B cell (primary cell): ENCODE measurements at regions not wholly inside any gene's neighbourhood (a gene's known extent, or its start where the extent isn't known, plus 50 kb on each side); places are given as distances from the start of the nearest gene placed in this dataset.

ENCODE experiments used
- ATAC-seq: fragments of 200-7000 bp; cut with Tn5 transposase; one replicate; pipeline ENCODE4 v1.10.0; 2021; ENCODE audit warnings: low read depth, mild to moderate bottlenecking, moderate number of reproducible peaks, moderate library complexity
- CTCF ChIA-PET: fragments of 350-600 bp; sonication (Branson Sonifier 250); formaldehyde crosslinking; loops from one replicate; lab custom pipeline; 2021; ENCODE audit warnings: antibody characterized with exemption, inconsistent platforms; lab: Charles Lee
- POLR2A ChIA-PET: fragments of 350-600 bp; sonication (Branson Sonifier 250); formaldehyde crosslinking; loops from one replicate; lab custom pipeline; 2021; ENCODE audit warnings: antibody characterized with exemption; lab: Charles Lee
- DNase-seq: peaks from one replicate; pipeline ENCODE4 v3.0.0; 2013
- H2AFZ ChIP-seq: 2 replicates; pipeline ENCODE4 v1.6.1; 2012; ENCODE audit warnings: mild to moderate bottlenecking, low read depth, low read length; ENCODE audit not compliant: insufficient read depth, poor library complexity, severe bottlenecking
- H3K27ac ChIP-seq, 2 donors: 1 replicate in 1 of 2; 2 replicates in 1 of 2; pipeline ENCODE4 v1.5.1; 2012 to 2013; ENCODE audit warnings: low read length in 2 of 2, mild to moderate bottlenecking in 2 of 2, moderate library complexity in 1 of 2
- H3K27me3 ChIP-seq, 4 experiments: fragments of 200-600 bp in 1 of 4; sonication (generic) in 1 of 4; replicated peaks in 1 of 4; 1 replicate in 2 of 4; 2 replicates in 2 of 4; pipeline versions ENCODE4 v1.6.1 to v1.7.0; 2013 to 2016; ENCODE audit warnings: low read length in 3 of 4, mild to moderate bottlenecking in 2 of 4, mixed read lengths in 1 of 4, moderate library complexity in 1 of 4; ENCODE audit not compliant: insufficient read depth in 4 of 4, control insufficient read depth in 3 of 4; ENCODE audit errors: control extremely low read depth in 1 of 4
- H3K36me3 ChIP-seq, 2 experiments: replicated peaks in 1 of 2; 1 replicate in 1 of 2; 2 replicates in 1 of 2; pipeline versions ENCODE4 v1.6.1 to v1.7.1; 2013; ENCODE audit warnings: low read length in 1 of 2; ENCODE audit not compliant: insufficient read depth in 2 of 2, control insufficient read depth in 1 of 2; ENCODE audit errors: control extremely low read depth in 1 of 2, extremely low read depth in 1 of 2
- H3K4me1 ChIP-seq, 2 donors: fragments of 200-600 bp in 1 of 2; sonication (generic) in 1 of 2; 1 replicate in 1 of 2; 2 replicates in 1 of 2; pipeline versions ENCODE4 v1.5.1 to v1.6.1; 2013 to 2017; ENCODE audit warnings: low read length in 2 of 2; ENCODE audit not compliant: control insufficient read depth in 2 of 2, insufficient read depth in 2 of 2
- H3K4me2 ChIP-seq: replicated peaks from 2 replicates; pipeline ENCODE3; 2012; ENCODE audit warnings: mild to moderate bottlenecking, low read depth, low read length; ENCODE audit not compliant: poor library complexity, severe bottlenecking
- H3K4me3 ChIP-seq, 5 experiments: fragments of 200-600 bp in 1 of 5; sonication (generic) in 1 of 5; 1 replicate in 3 of 5; 2 replicates in 2 of 5; pipeline versions ENCODE4 v1.5.1 to v1.7.0; 2011 to 2016; ENCODE audit warnings: low read length in 4 of 5, mild to moderate bottlenecking in 4 of 5, low read depth in 2 of 5, control low read depth in 1 of 5, moderate library complexity in 1 of 5; ENCODE audit not compliant: insufficient read depth in 1 of 5; ENCODE audit errors: control extremely low read depth in 1 of 5, extremely low read depth in 1 of 5
- H3K79me2 ChIP-seq: fragments of 200-600 bp; sonication (generic); one replicate; pipeline ENCODE4 v1.6.0; 2016; ENCODE audit warnings: low read length; ENCODE audit not compliant: control insufficient read depth, insufficient read depth
- H3K9ac ChIP-seq: fragments of 200-600 bp; sonication (generic); 2 replicates; pipeline ENCODE4 v1.6.1; 2017; ENCODE audit warnings: mild to moderate bottlenecking, low read length, moderate library complexity
- H3K9me3 ChIP-seq, 3 donors: one replicate each; pipeline versions ENCODE4 v1.6.1 to v1.7.1; 2013; ENCODE audit warnings: low read length in 2 of 3; ENCODE audit not compliant: control insufficient read depth in 2 of 3, insufficient read depth in 1 of 3; ENCODE audit errors: control extremely low read depth in 1 of 3
- H4K20me1 ChIP-seq: 2 replicates; pipeline ENCODE4 v1.6.0; 2012; ENCODE audit warnings: mild to moderate bottlenecking, low read length; ENCODE audit not compliant: insufficient read depth, control insufficient read depth, poor library complexity, severe bottlenecking
- H3K27ac Mint-ChIP-seq: one replicate; pipeline ENCODE4 v1.8.0; 2021; ENCODE audit warnings: mixed read lengths
- H3K27me3 Mint-ChIP-seq: one replicate; pipeline ENCODE4 v1.8.0; 2021; ENCODE audit warnings: mixed read lengths
- H3K4me1 Mint-ChIP-seq: one replicate; pipeline ENCODE4 v1.8.0; 2021; ENCODE audit warnings: mixed read lengths
- H3K4me3 Mint-ChIP-seq: one replicate; pipeline ENCODE4 v1.8.0; 2021; ENCODE audit warnings: mixed read lengths
- H3K9me3 Mint-ChIP-seq: one replicate; pipeline ENCODE4 v1.8.0; 2022; ENCODE audit warnings: mixed read lengths; ENCODE audit not compliant: insufficient read depth
- CTCF ChIP-seq: fragments of 200-600 bp; IDR thresholded peaks from one replicate; pipeline ENCODE4 v1.8.0; 2022; ENCODE audit warnings: antibody characterized with exemption, mild to moderate bottlenecking
- EZH2 ChIP-seq: IDR thresholded peaks from 2 replicates; pipeline ENCODE4 v1.6.1; 2012; ENCODE audit warnings: borderline replicate concordance, low read depth, mild to moderate bottlenecking, moderate library complexity, low read length; ENCODE audit not compliant: insufficient read depth, poor library complexity, severe bottlenecking
- WGBS: methylation state at CpG from one replicate; pipeline ENCODE4 v1.1.5; 2013; ENCODE audit warnings: missing lambda C conversion rate; ENCODE audit not compliant: insufficient coverage; 5-methylcytosine and 5-hydroxymethylcytosine counted together
- intact Hi-C: fragments of 100-400 bp; cut with micrococcal nuclease; formaldehyde crosslinking; loops from one replicate; pipeline ENCODE4 v1.10.0; 2022

GRCh38 chr17:79252886-79253285, 178.3 kb downstream of the ENGASE start:
- no peaks in the 10 kb centered on the region for H3K9me3 Mint-ChIP-seq
- ChIA-PET POLR2A (no interaction called here), CTCF (interaction anchor here (1.9 kb wide), 1 partner anchor 139 kb away, joined by 4 read pairs; no protein-coding TSS in a partner anchor)
- Histone ChIP-seq H2AFZ (no peak overlapping the region), H4K20me1 (no peaks in the 10 kb centered on the region), H3K27ac (no peak overlapping the region), H3K4me3 (no peak overlapping the region), H3K36me3 (no peaks in the 10 kb centered on the region), H3K27me3 (peaks cover 0 to 9% (median 2%) of the 10 kb centered on the region in 4 experiments), H3K9me3 (peaks cover 0 to 3% (median 0%) of the 10 kb centered on the region in 3 donors), H3K4me2 (no peak overlapping the region), H3K4me1 (peaks cover 0 to 6% of the 10 kb centered on the region in 2 donors), H3K79me2 (no peaks in the 10 kb centered on the region), H3K9ac (no peak overlapping the region)
- peaks cover 45% of the 10 kb centered on the region for H3K27me3 Mint-ChIP-seq
- H3K4me3 Mint-ChIP-seq = no peak overlapping the region
- peaks cover 7% of the 10 kb centered on the region for H3K4me1 Mint-ChIP-seq
- ATAC-seq (peak; percentile 41), DNase-seq (peak; percentile 30)
- TF ChIP-seq EZH2 (no peak), CTCF (no peak)
- H3K27ac Mint-ChIP-seq = no peak overlapping the region
- 47% methylated on average over 6 of the region's 12 CpGs for WGBS
- intact Hi-C loops = no loop called here

GRCh38 chr17:79251824-79252223, 177.2 kb downstream of the ENGASE start:
- Histone ChIP-seq H3K27ac (no peak overlapping the region), H3K4me2 (no peak overlapping the region), H4K20me1 (no peaks in the 10 kb centered on the region), H3K36me3 (no peaks in the 10 kb centered on the region), H3K4me1 (peaks cover 0 to 6% of the 10 kb centered on the region in 2 donors), H3K9ac (no peak overlapping the region), H3K4me3 (no peak overlapping the region), H2AFZ (no peak overlapping the region), H3K27me3 (peaks cover 0 to 9% (median 2%) of the 10 kb centered on the region in 4 experiments), H3K9me3 (peaks cover 0 to 3% (median 0%) of the 10 kb centered on the region in 3 donors), H3K79me2 (no peaks in the 10 kb centered on the region)
- H3K4me1 Mint-ChIP-seq = peaks cover 7% of the 10 kb centered on the region
- intact Hi-C loops = no loop called here
- ChIA-PET CTCF (interaction anchor here (0.8 kb wide), 1 partner anchor 140 kb away, joined by 4 read pairs; no protein-coding TSS in a partner anchor), POLR2A (no interaction called here)
- H3K9me3 Mint-ChIP-seq = no peaks in the 10 kb centered on the region
- H3K27me3 Mint-ChIP-seq = peaks cover 41% of the 10 kb centered on the region
- no peak overlapping the region for H3K4me3 Mint-ChIP-seq
- WGBS = 67% methylated on average over 4 of the region's 4 CpGs
- no peak for DNase-seq
- no peak for TF ChIP-seq EZH2
- no peak for TF ChIP-seq CTCF
- no peak for ATAC-seq
- no peak overlapping the region for H3K27ac Mint-ChIP-seq
